IMR-90 (cell line): ENCODE measurements at regions not wholly inside any gene's neighbourhood (a gene's known extent, or its start where the extent isn't known, plus 50 kb on each side); places are given as distances from the start of the nearest gene placed in this dataset.

Experiments
- CEBPB ChIP-seq: IDR thresholded peaks from 2 replicates; pipeline ENCODE4 v1.6.1; 2012; ENCODE audit warnings: low read depth, low read length, improper control_type of control experiment
- CTCF ChIP-seq: conservative IDR thresholded peaks from 2 replicates; pipeline ENCODE4 v1.5.1; 2012; ENCODE audit warnings: mild to moderate bottlenecking, low read depth, low read length, improper control_type of control experiment
- ELK1 ChIP-seq: fragments of 150-350 bp; IDR thresholded peaks from 2 replicates; pipeline ENCODE4 v1.6.1; 2016; ENCODE audit warnings: low read depth, mild to moderate bottlenecking, low read length, moderate library complexity, borderline replicate concordance
- MAFK ChIP-seq: IDR thresholded peaks from 2 replicates; pipeline ENCODE4 v1.6.1; 2012; ENCODE audit warnings: low read depth, low read length, improper control_type of control experiment
- NFE2L2 ChIP-seq: fragments of 150-350 bp; IDR thresholded peaks from 2 replicates; pipeline ENCODE4 v1.6.1; 2016; ENCODE audit warnings: low read depth, mild to moderate bottlenecking, low read length
- POLR2A ChIP-seq: IDR thresholded peaks from 2 replicates; pipeline ENCODE4 v1.6.1; 2012; ENCODE audit warnings: mild to moderate bottlenecking, low read depth, low read length
- RAD21 ChIP-seq: IDR thresholded peaks from 2 replicates; pipeline ENCODE4 v1.6.1; 2012; ENCODE audit warnings: low read length, improper control_type of control experiment
- USF2 ChIP-seq: fragments of 150-350 bp; IDR thresholded peaks from 2 replicates; pipeline ENCODE4 v1.6.1; 2017; ENCODE audit warnings: mild to moderate bottlenecking, antibody characterized with exemption, low read length, low read depth

- TF ChIP-seq CTCF (no peak), CEBPB (no peak), RAD21 (no peak), POLR2A (no peak), USF2 (no peak), MAFK (no peak), ELK1 (no peak), NFE2L2 (no peak)
Measured at GRCh38 chr10:120685136-120685535, 166.0 kb upstream of the WDR11 start.
